C4-2B (cell line): ENCODE measurements at regions not wholly inside any gene's neighbourhood (a gene's known extent, or its start where the extent isn't known, plus 50 kb on each side); places are given as distances from the start of the nearest gene placed in this dataset.

Source experiments
- ZFX ChIP-seq: fragments of 450-650 bp; IDR thresholded peaks from 2 replicates; pipeline ENCODE4 v1.6.1; 2017
- TF ChIP-seq, protein P1 (sequence below): fragments of 450-650 bp; conservative IDR thresholded peaks from 2 replicates; pipeline ENCODE4 v1.5.1; 2017; ENCODE audit warnings: mild to moderate bottlenecking

DNA sequence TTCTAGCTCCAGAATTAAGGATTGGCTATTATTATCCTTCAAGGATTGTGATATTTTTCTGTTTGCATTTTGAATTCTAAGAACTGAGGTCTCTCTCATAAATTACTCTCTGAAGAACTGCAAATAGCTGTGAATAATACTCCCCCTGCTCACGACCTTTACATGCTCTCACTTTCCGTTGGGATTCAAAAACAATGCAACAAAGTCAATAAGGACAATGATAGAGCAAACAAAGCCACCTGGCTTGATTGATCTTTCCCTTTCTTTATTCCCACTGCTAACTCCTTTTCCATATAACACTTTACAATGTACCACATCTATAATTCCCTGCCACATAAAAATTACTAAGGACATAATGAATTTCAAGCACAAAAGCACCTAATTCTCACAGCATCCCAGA lies 523.0 kb upstream of the CA10 start:
- TF ChIP-seq, protein P1, sequence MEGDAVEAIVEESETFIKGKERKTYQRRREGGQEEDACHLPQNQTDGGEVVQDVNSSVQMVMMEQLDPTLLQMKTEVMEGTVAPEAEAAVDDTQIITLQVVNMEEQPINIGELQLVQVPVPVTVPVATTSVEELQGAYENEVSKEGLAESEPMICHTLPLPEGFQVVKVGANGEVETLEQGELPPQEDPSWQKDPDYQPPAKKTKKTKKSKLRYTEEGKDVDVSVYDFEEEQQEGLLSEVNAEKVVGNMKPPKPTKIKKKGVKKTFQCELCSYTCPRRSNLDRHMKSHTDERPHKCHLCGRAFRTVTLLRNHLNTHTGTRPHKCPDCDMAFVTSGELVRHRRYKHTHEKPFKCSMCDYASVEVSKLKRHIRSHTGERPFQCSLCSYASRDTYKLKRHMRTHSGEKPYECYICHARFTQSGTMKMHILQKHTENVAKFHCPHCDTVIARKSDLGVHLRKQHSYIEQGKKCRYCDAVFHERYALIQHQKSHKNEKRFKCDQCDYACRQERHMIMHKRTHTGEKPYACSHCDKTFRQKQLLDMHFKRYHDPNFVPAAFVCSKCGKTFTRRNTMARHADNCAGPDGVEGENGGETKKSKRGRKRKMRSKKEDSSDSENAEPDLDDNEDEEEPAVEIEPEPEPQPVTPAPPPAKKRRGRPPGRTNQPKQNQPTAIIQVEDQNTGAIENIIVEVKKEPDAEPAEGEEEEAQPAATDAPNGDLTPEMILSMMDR = no peak
- TF ChIP-seq ZFX = no peak
